ENCODE measurements at regions not wholly inside any gene's neighbourhood (a gene's known extent, or its start where the extent isn't known, plus 50 kb on each side); places are given as distances from the start of the nearest gene placed in this dataset.

- TF ChIP-seq ZNF24 (tag by site-specific recombination; IDR thresholded peaks at IDR 0.05) (no peak), CTCF (tag by site-specific recombination; IDR thresholded peaks at IDR 0.05) (no peak), BCL6B (tag by site-specific recombination; IDR thresholded peaks at IDR 0.05) (no peak), PBX3 (CRISPR knock-in tag; IDR thresholded peaks at IDR 0.05) (no peak), ZNF692 (tag by site-specific recombination; IDR thresholded peaks at IDR 0.05) (no peak), ZNF548 (tag by site-specific recombination; IDR thresholded peaks at IDR 0.05) (no peak), ZBTB49 (tag by site-specific recombination; IDR thresholded peaks at IDR 0.05; ENCODE audit: low read depth) (no peak), ZNF157 (tag by site-specific recombination; IDR thresholded peaks at IDR 0.05) (no peak), ZNF623 (tag by site-specific recombination; IDR thresholded peaks at IDR 0.05) (no peak), ATF2 (tag by site-specific recombination; IDR thresholded peaks at IDR 0.05; ENCODE audit: low read depth) (no peak), ZNF398 (tag by site-specific recombination; IDR thresholded peaks at IDR 0.05) (no peak), ZFP3 (tag by site-specific recombination; IDR thresholded peaks at IDR 0.05; ENCODE audit: low read depth) (no peak), ZBTB7A (tag by site-specific recombination; IDR thresholded peaks at IDR 0.05; ENCODE audit: low read depth) (no peak), ZBTB44 (tag by site-specific recombination; IDR thresholded peaks at IDR 0.05) (no peak)
These were observed 129.0 kb upstream of the CARD18 start for GRCh38 chr11:105268404-105269062.
